Fibroblast of lung (primary cell): ENCODE measurements at regions not wholly inside any gene's neighbourhood (a gene's known extent, or its start where the extent isn't known, plus 50 kb on each side); places are given as distances from the start of the nearest gene placed in this dataset.

Experiments used
- DNase-seq, 2 donors: peaks; one replicate each; pipeline versions ENCODE4 v3.0.0 to v3.0.0-alpha.2; 2010; ENCODE audit warnings: low read depth in 2 of 2
- H2AFZ ChIP-seq: 2 replicates; pipeline ENCODE4 v1.5.1; 2012; ENCODE audit warnings: low read length, control low read depth, inconsistent platforms
- H3K27ac ChIP-seq: 2 replicates; pipeline ENCODE4 v1.5.1; 2011; ENCODE audit warnings: low read length, control low read depth; ENCODE audit not compliant: insufficient read depth
- H3K27me3 ChIP-seq: 2 replicates; pipeline ENCODE4 v1.5.1; 2011; ENCODE audit warnings: mild to moderate bottlenecking, low read length; ENCODE audit not compliant: control insufficient read depth, insufficient read depth
- H3K36me3 ChIP-seq: 2 replicates; pipeline ENCODE4 v1.5.1; 2011; ENCODE audit warnings: low read length; ENCODE audit not compliant: control insufficient read depth, insufficient read depth
- H3K4me1 ChIP-seq: 2 replicates; pipeline ENCODE4 v1.5.1; 2011; ENCODE audit warnings: low read length; ENCODE audit not compliant: control insufficient read depth, insufficient read depth; ENCODE audit errors: extremely low read depth
- H3K4me2 ChIP-seq: 2 replicates; pipeline ENCODE4 v1.5.1; 2011; ENCODE audit warnings: low read length, control low read depth; ENCODE audit not compliant: insufficient read depth; ENCODE audit errors: extremely low read depth
- H3K4me3 ChIP-seq, 4 experiments: fragments of 200-600 bp in 1 of 4; sonication (generic) in 1 of 4; replicated peaks in 1 of 4; 2 replicates each; pipeline ENCODE4 v1.5.1; 2011 to 2016; ENCODE audit warnings: low read length in 4 of 4, low read depth in 3 of 4, mild to moderate bottlenecking in 3 of 4, control low read depth in 2 of 4, inconsistent platforms in 1 of 4, mixed read lengths in 1 of 4; ENCODE audit not compliant: insufficient read depth in 1 of 4; ENCODE audit errors: control extremely low read depth in 1 of 4
- H3K79me2 ChIP-seq: 2 replicates; pipeline ENCODE4 v1.5.1; 2012; ENCODE audit warnings: mild to moderate bottlenecking, low read length, inconsistent platforms; ENCODE audit not compliant: control insufficient read depth, insufficient read depth
- H3K9ac ChIP-seq: 2 replicates; pipeline ENCODE4 v1.5.1; 2011; ENCODE audit warnings: mild to moderate bottlenecking, low read length, control low read depth; ENCODE audit not compliant: insufficient read depth
- H3K9me3 ChIP-seq: 2 replicates; pipeline ENCODE4 v1.5.1; 2012; ENCODE audit warnings: low read depth, low read length; ENCODE audit not compliant: control insufficient read depth, insufficient read depth
- H4K20me1 ChIP-seq: 2 replicates; pipeline ENCODE4 v1.5.1; 2011; ENCODE audit warnings: low read length; ENCODE audit not compliant: control insufficient read depth, insufficient read depth; ENCODE audit errors: extremely low read depth
- CTCF ChIP-seq, 2 donors: IDR thresholded peaks in 1 of 2; conservative IDR thresholded peaks in 1 of 2; 1 replicate in 1 of 2; 2 replicates in 1 of 2; pipeline ENCODE4 v1.5.1; 2011 to 2012; ENCODE audit warnings: low read length in 2 of 2, control low read depth in 1 of 2, inconsistent platforms in 1 of 2, low read depth in 1 of 2, mild to moderate bottlenecking in 1 of 2
- EZH2 ChIP-seq: IDR thresholded peaks from 2 replicates; pipeline ENCODE4 v1.5.1; 2012; ENCODE audit warnings: low read length, control low read depth, mild to moderate bottlenecking; ENCODE audit errors: missing control alignments

GRCh38 chrX:10755439-10756334 lies 135.3 kb upstream of the MID1 start:
- Histone ChIP-seq H4K20me1 (no peaks in the 10 kb centered on the region), H3K4me2 (peak overlapping the region; percentile 13), H2AFZ (no peak overlapping the region), H3K4me3 (no peak overlapping the region), H3K9ac (no peak overlapping the region), H3K4me1 (peaks cover 3% of the 10 kb centered on the region), H3K27ac (peak overlapping the region; percentile 38), H3K79me2 (no peaks in the 10 kb centered on the region), H3K27me3 (no peaks in the 10 kb centered on the region), H3K9me3 (no peaks in the 10 kb centered on the region), H3K36me3 (no peaks in the 10 kb centered on the region)
- TF ChIP-seq CTCF (conservative IDR thresholded peaks at IDR 0.05 in 1 of 2, IDR thresholded peaks at IDR 0.05 in 1 of 2; ENCODE audit: low read depth in 1 of 2, low read length in 2 of 2) (no peak), EZH2 (no peak)
- peak; percentile 14 to 91 for DNase-seq

GRCh38 chrX:10756441-10756840 lies 136.1 kb upstream of the MID1 start:
- Histone ChIP-seq H2AFZ (no peak overlapping the region), H3K4me3 (no peak overlapping the region), H3K4me1 (peaks cover 3% of the 10 kb centered on the region), H3K9me3 (no peaks in the 10 kb centered on the region), H3K27me3 (no peaks in the 10 kb centered on the region), H3K9ac (no peak overlapping the region), H4K20me1 (no peaks in the 10 kb centered on the region), H3K36me3 (no peaks in the 10 kb centered on the region), H3K4me2 (no peak overlapping the region), H3K79me2 (no peaks in the 10 kb centered on the region), H3K27ac (no peak overlapping the region)
- peak; percentile 79 to 96 for DNase-seq
- TF ChIP-seq CTCF (conservative IDR thresholded peaks at IDR 0.05 in 1 of 2, IDR thresholded peaks at IDR 0.05 in 1 of 2; ENCODE audit: low read depth in 1 of 2, low read length in 2 of 2) (no peak), EZH2 (no peak)

- DNase-seq = no peak
Observed at GRCh38 chrX:10759141-10759799, 138.9 kb upstream of the MID1 start.

More at GRCh38 chrX:10759141-10759799, 138.9 kb upstream of the MID1 start:
- no peak for TF ChIP-seq CTCF (conservative IDR thresholded peaks at IDR 0.05 in 1 of 2, IDR thresholded peaks at IDR 0.05 in 1 of 2; ENCODE audit: low read depth in 1 of 2, low read length in 2 of 2)
- Histone ChIP-seq H4K20me1 (no peaks in the 10 kb centered on the region), H3K4me2 (no peak overlapping the region), H3K4me3 (no peak overlapping the region), H3K27ac (no peak overlapping the region), H3K4me1 (peaks cover 3% of the 10 kb centered on the region), H3K9ac (no peak overlapping the region), H3K36me3 (no peaks in the 10 kb centered on the region), H3K9me3 (no peaks in the 10 kb centered on the region), H3K79me2 (no peaks in the 10 kb centered on the region), H2AFZ (no peak overlapping the region), H3K27me3 (no peaks in the 10 kb centered on the region)
